GM18870 (cell line): ENCODE measurements at regions not wholly inside any gene's neighbourhood (a gene's known extent, or its start where the extent isn't known, plus 50 kb on each side); places are given as distances from the start of the nearest gene placed in this dataset.
"Not testable (repeated sequence)": the region's sequence is repeated elsewhere in the genome, so short reads cannot be mapped to it uniquely, and the experiment has no call there.

ENCODE experiments used
- ATAC-seq: cut with Tn5 transposase; IDR thresholded peaks from one replicate; pipeline ENCODE4 v1.9.1; 2021; ENCODE audit warnings: moderate library complexity; ENCODE audit not compliant: unreplicated experiment

GRCh38 chr5:91244380-91245073 lies 138.6 kb downstream of the ARRDC3 start:
- no peak for ATAC-seq

GRCh38 chr5:91243852-91244251 lies 139.3 kb downstream of the ARRDC3 start:
- no peak for ATAC-seq

GRCh38 chr5:91243286-91243685 lies 139.8 kb downstream of the ARRDC3 start:
- ATAC-seq: no peak

- ATAC-seq: not testable (repeated sequence)
Measured at GRCh38 chr5:91241460-91241859, 141.7 kb downstream of the ARRDC3 start.

GRCh38 chr5:91240175-91240574 lies 142.9 kb downstream of the ARRDC3 start:
- no peak for ATAC-seq

- ATAC-seq: no peak
Measured at GRCh38 chr5:91235271-91235694, 147.8 kb downstream of the ARRDC3 start.

- ATAC-seq: no peak
Measured at GRCh38 chr5:91232523-91232922, 150.6 kb downstream of the ARRDC3 start.

- no peak for ATAC-seq
Measured at GRCh38 chr5:91229031-91229727, 153.9 kb downstream of the ARRDC3 start.

- no peak for ATAC-seq
Measured at GRCh38 chr5:91228188-91228587, 154.9 kb downstream of the ARRDC3 start.

GRCh38 chr5:91225848-91226686 lies 157.1 kb downstream of the ARRDC3 start:
- ATAC-seq: no peak

GRCh38 chr5:91224969-91225368 lies 158.1 kb downstream of the ARRDC3 start:
- ATAC-seq: no peak

GRCh38 chr5:91224456-91224855 lies 158.7 kb downstream of the ARRDC3 start:
- no peak for ATAC-seq

- no peak for ATAC-seq
Measured at GRCh38 chr5:91223886-91224285, 159.2 kb downstream of the ARRDC3 start.

GRCh38 chr5:91222482-91222881 lies 160.6 kb downstream of the ARRDC3 start:
- ATAC-seq: no peak

GRCh38 chr5:91221917-91222316 lies 161.2 kb downstream of the ARRDC3 start:
- ATAC-seq: no peak

- no peak for ATAC-seq
Measured at GRCh38 chr5:91219803-91220371, 163.2 kb downstream of the ARRDC3 start.

- ATAC-seq: no peak
Measured at GRCh38 chr5:91219091-91219802, 163.9 kb downstream of the ARRDC3 start.

- no peak for ATAC-seq
Measured at GRCh38 chr5:91217859-91218258, 165.3 kb downstream of the ARRDC3 start.

GRCh38 chr5:91214571-91214970 lies 168.5 kb downstream of the ARRDC3 start:
- no peak for ATAC-seq
